T-helper 1 cell treated with Interleukin-12 subunit alpha and Interleukin-12 subunit beta and Interleukin-4 antibody, amounts not matched to agents 30 ng/mL and 1 ng/mL, for 36 hours (primary cell): ENCODE measurements at regions not wholly inside any gene's neighbourhood (a gene's known extent, or its start where the extent isn't known, plus 50 kb on each side); places are given as distances from the start of the nearest gene placed in this dataset.

Source experiments
- intact Hi-C: fragments of 100-400 bp; cut with micrococcal nuclease; formaldehyde crosslinking; loops from one replicate; pipeline ENCODE4 v1.15.1; 2024

GRCh38 chr10:58140691-58141347, 126.9 kb downstream of the IPMK start:
- intact Hi-C loops = no loop called here

DNA sequence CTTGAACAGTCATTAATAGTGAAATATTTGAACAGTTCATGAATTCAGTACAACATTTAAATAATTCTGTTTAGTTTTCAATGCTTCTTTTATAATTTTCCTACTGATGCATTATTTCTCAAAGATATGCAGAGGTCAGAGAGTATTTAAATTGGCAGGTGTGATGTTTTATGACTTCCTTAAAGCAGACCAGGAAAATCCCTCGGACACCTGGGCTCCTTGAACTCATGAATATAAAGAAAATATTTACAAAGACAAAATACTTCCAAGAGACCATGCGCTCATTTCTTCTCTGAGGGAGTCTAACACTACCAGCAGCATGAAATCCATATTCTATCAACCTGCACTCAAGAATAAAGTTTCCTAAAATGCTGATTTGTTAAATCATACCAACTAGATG, 127.6 kb downstream of the IPMK start:
- intact Hi-C loops = no loop called here

- intact Hi-C loops = no loop called here
These were observed 129.9 kb downstream of the IPMK start for GRCh38 chr10:58137813-58138212.

DNA sequence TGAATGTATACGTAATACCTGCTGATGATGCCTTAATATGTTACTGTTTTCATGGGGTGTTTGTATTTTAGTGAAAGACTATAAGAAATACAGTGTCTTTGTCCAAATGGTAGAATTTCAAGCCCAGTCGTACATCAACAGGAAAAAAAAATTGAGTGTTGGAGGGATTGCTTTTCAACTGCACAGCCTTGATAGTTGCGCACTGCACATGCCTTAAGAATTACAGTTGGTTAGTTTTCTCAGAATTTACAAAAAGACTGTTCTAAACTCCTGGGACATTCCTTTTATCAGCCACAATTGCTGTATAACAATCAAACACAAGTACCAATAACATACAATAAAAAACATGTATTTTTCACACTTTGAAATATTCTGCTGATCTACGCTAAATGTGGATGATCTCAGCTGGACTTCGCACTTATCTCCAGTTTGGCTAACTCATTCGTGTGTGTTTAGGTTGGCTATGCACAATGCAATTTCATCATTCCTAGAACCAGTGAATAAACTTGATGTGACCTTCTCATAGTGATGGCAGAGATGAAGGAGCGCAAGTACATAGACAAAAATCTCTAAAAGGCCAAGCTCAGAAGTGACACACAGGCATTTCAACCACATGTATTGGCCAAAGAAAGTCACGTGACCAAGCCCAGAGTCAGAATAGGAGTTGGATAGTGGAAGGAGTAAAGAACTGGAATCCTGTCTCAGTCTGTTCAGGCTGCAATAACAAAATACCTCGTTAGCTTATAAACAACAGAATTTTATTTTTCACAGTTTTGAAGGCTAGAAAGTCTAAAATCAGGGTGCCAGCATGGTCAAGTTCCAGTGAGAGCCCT, 152.3 kb downstream of the IPMK start:
- intact Hi-C loops = no loop called here

GRCh38 chr10:58109731-58110130, 158.0 kb downstream of the IPMK start:
- intact Hi-C loops = no loop called here

DNA sequence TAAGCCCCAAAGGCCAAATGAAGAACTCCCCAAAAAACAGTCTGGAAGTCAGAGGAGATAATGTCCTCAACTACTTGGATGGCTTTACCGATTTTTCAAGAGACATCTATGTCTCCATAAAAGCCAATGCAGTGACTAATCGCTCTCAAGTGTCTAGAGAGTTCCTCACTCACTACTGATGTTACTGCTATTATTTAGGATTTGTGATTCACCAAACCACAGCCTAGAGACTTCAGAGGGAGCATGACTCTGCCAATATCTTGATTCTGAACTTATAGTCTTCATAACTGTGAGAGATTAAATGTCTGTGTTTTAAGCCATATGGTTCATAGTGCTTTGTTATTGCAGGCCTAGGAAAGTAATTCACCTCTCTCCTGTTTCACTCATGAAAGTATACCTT, 160.2 kb downstream of the IPMK start:
- intact Hi-C loops = no loop called here

DNA sequence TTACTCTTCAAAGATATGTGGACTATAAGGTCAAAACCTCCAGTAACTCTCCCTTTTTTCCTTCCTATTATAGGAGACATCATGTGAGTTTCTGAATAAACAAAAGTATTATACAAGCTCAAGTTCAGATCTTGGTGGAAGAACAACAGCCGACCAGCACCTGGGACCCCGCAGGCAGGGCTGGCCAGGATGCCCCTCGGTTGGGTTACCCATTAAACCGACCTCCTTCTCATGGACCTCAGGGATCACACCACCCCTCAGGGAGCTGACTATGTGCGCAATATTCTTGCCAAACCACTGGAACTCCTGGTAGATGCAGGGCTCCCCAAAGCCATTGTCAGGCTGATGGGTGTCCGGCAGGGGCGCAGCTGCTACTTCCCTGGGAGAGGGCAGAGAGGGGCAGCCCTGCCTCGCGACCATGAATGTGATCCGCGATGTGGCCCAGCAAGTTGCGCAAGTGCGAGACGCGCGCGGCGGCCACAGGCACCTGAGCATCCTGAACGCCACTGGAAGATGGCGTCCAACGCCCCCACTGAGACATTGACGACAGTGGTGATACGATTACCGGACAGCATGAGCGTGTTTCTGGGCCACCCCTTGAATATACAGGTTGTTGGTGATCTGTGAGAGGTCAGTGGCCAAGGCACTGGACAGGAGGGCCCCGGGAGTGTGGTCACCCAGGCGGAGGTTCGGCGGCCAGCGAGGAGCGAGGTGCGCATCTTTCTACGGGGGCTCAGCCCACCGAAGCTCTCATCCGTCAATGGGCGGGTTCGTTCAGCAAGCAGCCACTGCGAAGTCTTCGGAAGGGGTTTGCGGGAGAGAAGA, 161.3 kb downstream of the IPMK start:
- intact Hi-C loops = no loop called here

GRCh38 chr10:58104351-58104751, 163.3 kb downstream of the IPMK start:
- intact Hi-C loops = no loop called here

GRCh38 chr10:58102897-58103296, 164.8 kb downstream of the IPMK start:
- intact Hi-C loops = no loop called here

DNA sequence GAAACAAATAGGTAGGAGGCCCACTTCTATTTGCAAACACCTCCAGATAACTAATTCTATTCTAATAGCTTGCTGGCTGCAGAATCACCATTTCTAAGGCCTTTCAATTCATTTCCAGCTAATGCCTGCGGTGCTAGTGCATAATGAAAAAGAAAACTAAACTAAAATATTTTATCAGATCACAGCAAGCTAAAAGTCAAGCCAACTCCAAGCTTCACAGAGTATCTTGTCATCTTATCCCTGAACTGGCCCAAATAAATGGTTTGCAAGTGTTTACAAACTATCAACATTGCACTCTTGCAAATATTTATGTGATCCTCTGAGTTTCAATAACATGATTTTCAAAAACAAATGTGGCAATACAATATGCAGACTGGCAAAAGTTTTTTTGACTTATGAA, 166.0 kb downstream of the IPMK start:
- intact Hi-C loops = no loop called here

- intact Hi-C loops = no loop called here
These were observed 172.5 kb downstream of the IPMK start for GRCh38 chr10:58094985-58095718.

GRCh38 chr10:58091886-58092285, 175.8 kb downstream of the IPMK start:
- intact Hi-C loops = no loop called here

DNA sequence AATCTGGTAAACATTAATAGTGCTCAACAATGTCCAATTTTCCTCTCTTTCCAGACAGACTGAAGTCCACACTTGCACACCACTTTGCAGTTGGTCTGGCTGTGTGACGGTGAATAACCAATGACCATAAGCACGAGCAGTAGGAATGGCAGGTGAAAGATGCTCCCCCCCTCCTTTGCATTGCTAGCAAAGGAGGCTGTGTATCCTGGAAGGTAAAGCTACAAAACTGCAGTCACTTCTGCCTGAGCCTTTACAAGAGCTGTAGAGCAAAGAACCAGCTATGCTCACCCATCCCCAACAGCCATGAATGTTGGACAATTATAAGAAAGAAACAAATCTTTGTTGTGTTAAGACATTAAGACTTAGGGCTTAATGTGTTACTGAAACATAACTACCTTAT, 178.0 kb downstream of the IPMK start:
- intact Hi-C loops = no loop called here

- intact Hi-C loops = no loop called here
These were observed 179.8 kb downstream of the IPMK start for GRCh38 chr10:58087896-58088295.

DNA sequence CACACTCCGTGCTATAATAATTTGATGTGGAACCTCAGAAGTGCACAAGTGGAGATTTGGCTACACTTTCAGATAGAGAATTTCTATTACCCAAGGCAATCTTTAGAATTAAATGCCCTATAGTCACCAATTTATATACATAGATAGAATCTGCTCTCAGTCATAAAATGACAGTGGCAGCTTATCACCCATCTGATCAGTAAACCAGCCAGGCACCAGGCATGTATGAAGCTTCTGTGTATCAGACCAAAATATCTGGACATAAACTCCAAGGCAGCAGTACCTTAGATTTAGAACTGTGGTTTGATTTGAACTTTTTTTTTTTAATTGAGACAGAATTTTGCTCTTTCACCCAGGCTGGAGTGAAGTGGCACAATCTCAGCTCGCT, 180.9 kb downstream of the IPMK start:
- intact Hi-C loops = no loop called here

GRCh38 chr10:58086144-58086762, 181.4 kb downstream of the IPMK start:
- intact Hi-C loops = no loop called here

DNA sequence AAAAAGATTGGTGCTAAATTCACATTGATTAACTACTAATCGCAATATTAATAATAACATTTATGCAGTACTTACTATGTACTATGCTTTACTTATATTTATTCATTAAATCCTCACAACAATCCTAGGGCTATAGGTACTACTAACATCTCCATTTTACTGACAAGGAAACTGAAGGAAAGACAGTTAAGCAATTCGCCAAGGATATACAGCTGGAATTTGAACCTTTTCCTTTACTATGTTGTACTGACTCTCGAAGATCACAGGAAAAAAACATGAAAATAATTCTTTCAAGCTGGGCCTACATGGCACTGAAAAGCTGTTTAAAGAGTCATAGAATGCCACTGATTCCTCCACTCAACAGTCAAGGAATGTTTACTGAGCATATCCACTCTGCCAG, 185.4 kb downstream of the IPMK start:
- intact Hi-C loops = no loop called here

DNA sequence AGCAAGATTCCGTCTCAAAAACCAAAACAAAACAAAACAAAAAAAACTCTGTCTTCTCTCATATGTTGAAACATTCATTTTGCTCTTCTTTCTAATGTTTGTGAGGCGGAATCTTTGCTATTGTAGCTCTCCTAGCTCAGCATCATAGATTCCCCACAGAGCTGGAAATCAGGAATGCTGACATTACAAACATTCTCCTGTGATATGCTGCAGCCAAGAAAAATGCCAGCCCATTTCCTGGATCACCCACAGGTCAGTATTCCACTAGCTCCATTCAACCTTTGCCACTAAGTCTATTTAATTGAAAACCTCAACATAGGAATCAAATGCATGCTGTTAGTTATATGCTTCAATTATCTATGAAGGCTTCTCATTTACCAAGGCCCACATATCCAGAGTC, 186.3 kb downstream of the IPMK start:
- intact Hi-C loops = no loop called here

GRCh38 chr10:58079461-58079860, 188.2 kb downstream of the IPMK start:
- intact Hi-C loops = no loop called here

GRCh38 chr10:58072634-58073033, 195.1 kb downstream of the IPMK start:
- intact Hi-C loops = no loop called here

DNA sequence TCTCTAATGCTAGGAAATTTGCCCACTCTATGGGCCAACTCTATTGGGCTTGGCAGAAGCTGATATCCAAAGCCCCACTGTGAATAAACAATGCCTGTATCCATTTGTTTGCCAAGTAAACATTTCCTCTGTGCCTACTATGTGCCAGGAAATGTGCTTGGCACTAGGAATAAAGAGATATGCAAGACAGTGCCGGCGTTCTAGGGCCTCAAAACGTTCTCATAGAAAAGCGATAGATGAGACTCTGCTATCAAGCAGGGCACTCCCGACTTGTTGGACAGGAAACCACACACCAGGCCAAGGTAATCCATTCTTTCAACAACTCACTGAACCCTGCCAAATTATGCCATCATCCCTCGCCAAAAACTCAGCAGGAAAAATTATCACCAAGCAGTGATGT, 196.7 kb downstream of the IPMK start:
- intact Hi-C loops = no loop called here
